T-cell (primary cell): ENCODE measurements at regions not wholly inside any gene's neighbourhood (a gene's known extent, or its start where the extent isn't known, plus 50 kb on each side); places are given as distances from the start of the nearest gene placed in this dataset.

Experiments
- ATAC-seq, 4 experiments: fragments of 200-7000 bp in 3 of 4; fragments of 150-1000 bp in 1 of 4; cut with Tn5 transposase; replicated peaks in 1 of 4; 1 replicate in 3 of 4; 2 replicates in 1 of 4; pipeline ENCODE4 v1.10.0; 2021; ENCODE audit warnings: moderate library complexity in 3 of 4, mild to moderate bottlenecking in 2 of 4, moderate number of reproducible peaks in 1 of 4
- CTCF ChIA-PET, 2 donors: fragments of 300-600 bp; sonication (Branson Sonifier 250); formaldehyde crosslinking; loops; one replicate each; lab custom pipeline; 2022; ENCODE audit warnings: antibody characterized with exemption in 2 of 2; lab: Charles Lee
- POLR2A ChIA-PET, 2 donors: fragments of 300-600 bp; sonication (Branson Sonifier 250); formaldehyde crosslinking; loops; one replicate each; lab custom pipeline; 2022; ENCODE audit warnings: antibody characterized with exemption in 2 of 2; lab: Charles Lee
- DNase-seq, 35 experiments: peaks; one replicate each; pipeline versions ENCODE4 v3.0.0 to v3.0.0-alpha.2; 2013 to 2023
- H3K27ac ChIP-seq: one replicate; pipeline ENCODE4 v1.5.1; 2013; ENCODE audit warnings: low read length
- H3K27me3 ChIP-seq, 2 experiments: replicated peaks in 1 of 2; 1 replicate in 1 of 2; 2 replicates in 1 of 2; pipeline versions ENCODE4 v1.6.1 to v1.7.0; 2013; ENCODE audit warnings: low read length in 1 of 2, mixed read lengths in 1 of 2; ENCODE audit not compliant: control insufficient read depth in 2 of 2, insufficient read depth in 2 of 2; ENCODE audit errors: extremely low read depth in 1 of 2
- H3K36me3 ChIP-seq, 2 donors: 1 replicate in 1 of 2; 2 replicates in 1 of 2; pipeline versions ENCODE4 v1.6.1 to v1.7.0; 2013; ENCODE audit warnings: low read length in 1 of 2; ENCODE audit not compliant: control insufficient read depth in 2 of 2, insufficient read depth in 1 of 2; ENCODE audit errors: extremely low read depth in 1 of 2
- H3K4me1 ChIP-seq, 2 experiments: 1 replicate in 1 of 2; 2 replicates in 1 of 2; pipeline versions ENCODE4 v1.6.1 to v1.7.0; 2013; ENCODE audit warnings: low read length in 2 of 2, mixed read lengths in 1 of 2; ENCODE audit not compliant: insufficient read depth in 2 of 2, control insufficient read depth in 1 of 2; ENCODE audit errors: extremely low read depth in 1 of 2
- H3K4me3 ChIP-seq, 2 donors: 1 replicate in 1 of 2; 2 replicates in 1 of 2; pipeline versions ENCODE4 v1.5.1 to v1.7.0; 2013; ENCODE audit warnings: mild to moderate bottlenecking in 2 of 2, low read length in 1 of 2, moderate library complexity in 1 of 2; ENCODE audit not compliant: control insufficient read depth in 1 of 2; ENCODE audit errors: extremely low read depth in 1 of 2
- H3K9me3 ChIP-seq: 2 replicates; pipeline ENCODE4 v1.7.0; 2013
- H3K27ac Mint-ChIP-seq, 2 donors: one replicate each; pipeline ENCODE4 v1.8.0; 2020 to 2021; ENCODE audit warnings: mild to moderate bottlenecking in 2 of 2, mixed read lengths in 2 of 2
- H3K27me3 Mint-ChIP-seq, 2 donors: one replicate each; pipeline ENCODE4 v1.8.0; 2021 to 2022; ENCODE audit warnings: mixed read lengths in 2 of 2
- H3K36me3 Mint-ChIP-seq: one replicate; pipeline ENCODE4 v1.8.0; 2021; ENCODE audit warnings: mixed read lengths
- H3K4me1 Mint-ChIP-seq, 3 donors: one replicate each; pipeline ENCODE4 v1.8.0; 2020 to 2022; ENCODE audit warnings: mixed read lengths in 3 of 3, mild to moderate bottlenecking in 1 of 3
- H3K4me3 Mint-ChIP-seq, 3 donors: one replicate each; pipeline ENCODE4 v1.8.0; 2020 to 2022; ENCODE audit warnings: mild to moderate bottlenecking in 3 of 3, mixed read lengths in 3 of 3, moderate library complexity in 3 of 3
- H3K9me3 Mint-ChIP-seq, 3 donors: one replicate each; pipeline ENCODE4 v1.8.0; 2020 to 2022; ENCODE audit warnings: mixed read lengths in 3 of 3
- WGBS: methylation state at CpG from one replicate; pipeline ENCODE4 v1.1.5; 2013; ENCODE audit warnings: missing lambda C conversion rate; ENCODE audit not compliant: insufficient coverage; 5-methylcytosine and 5-hydroxymethylcytosine counted together

DNA sequence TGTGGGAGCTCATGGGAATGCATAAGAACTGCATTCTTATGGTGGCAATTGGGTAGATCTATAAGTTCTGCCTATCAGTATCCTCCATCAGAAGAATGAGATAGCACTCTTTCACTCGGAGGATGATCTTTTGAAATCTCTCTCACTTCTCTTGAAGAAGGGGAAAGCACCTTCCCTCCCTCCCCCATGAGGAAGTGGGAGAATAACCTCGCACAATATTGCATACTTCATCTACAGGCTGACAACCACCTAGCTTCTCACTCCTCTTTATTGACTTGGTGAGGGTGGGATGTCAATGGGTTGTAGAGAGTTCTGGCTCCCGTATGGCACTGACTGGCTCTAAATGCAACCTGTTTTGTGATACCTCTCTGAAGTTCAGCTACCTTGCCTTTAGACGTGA lies 146.7 kb upstream of the SPOCK3 start:
- Mint-ChIP-seq H3K36me3 (no peaks in the 10 kb centered on the region), H3K4me3 (no peak overlapping the region), H3K9me3 (peaks cover 4 to 10% (median 8%) of the 10 kb centered on the region in 3 donors), H3K27ac (no peak overlapping the region), H3K27me3 (no peaks in the 10 kb centered on the region), H3K4me1 (no peaks in the 10 kb centered on the region)
- H3K27ac ChIP-seq = no peak overlapping the region
- no peaks in the 10 kb centered on the region for H3K4me1 ChIP-seq
- H3K27me3 ChIP-seq = no peaks in the 10 kb centered on the region
- WGBS = 60% methylated on average over 1 of the region's 4 CpGs
- H3K4me3 ChIP-seq = no peak overlapping the region
- H3K36me3 ChIP-seq = no peaks in the 10 kb centered on the region
- CTCF ChIA-PET = no interaction called here
- DNase-seq (no peak), ATAC-seq (no peak)
- POLR2A ChIA-PET = no interaction called here
- H3K9me3 ChIP-seq = no peaks in the 10 kb centered on the region

DNA sequence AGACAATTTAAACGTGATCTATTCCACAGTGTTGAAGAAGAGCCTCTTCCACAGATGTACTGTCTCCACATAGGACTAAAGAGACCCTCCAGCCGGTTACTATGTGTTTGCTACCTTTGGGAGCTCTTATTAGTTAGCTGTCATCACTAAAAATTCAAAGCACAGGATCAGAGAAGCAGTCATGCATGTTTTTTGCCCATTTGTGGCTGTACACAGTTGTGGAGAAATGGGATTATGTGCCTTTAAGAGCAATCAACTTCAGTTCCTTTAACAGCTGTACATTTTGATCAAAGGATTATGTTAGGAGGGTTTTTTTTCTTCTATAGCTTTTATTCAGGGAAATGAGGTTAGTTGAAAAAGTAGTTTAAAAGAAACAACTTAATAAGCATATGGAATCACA lies 149.0 kb upstream of the SPOCK3 start:
- H3K4me3 ChIP-seq = no peak overlapping the region
- WGBS = no CpG with 5 or more reads among the region's 2 CpGs
- ATAC-seq = no peak
- no peaks in the 10 kb centered on the region for H3K36me3 ChIP-seq
- no peaks in the 10 kb centered on the region for H3K36me3 Mint-ChIP-seq
- H3K9me3 Mint-ChIP-seq = peaks cover 9 to 19% (median 12%) of the 10 kb centered on the region in 3 donors
- POLR2A ChIA-PET = no interaction called here
- H3K27ac Mint-ChIP-seq = no peak overlapping the region
- no peak overlapping the region for H3K4me3 Mint-ChIP-seq
- no peaks in the 10 kb centered on the region for H3K9me3 ChIP-seq
- no peaks in the 10 kb centered on the region for H3K4me1 ChIP-seq
- DNase-seq = no peak
- H3K27me3 Mint-ChIP-seq = no peaks in the 10 kb centered on the region
- CTCF ChIA-PET = no interaction called here
- no peak overlapping the region for H3K27ac ChIP-seq
- no peaks in the 10 kb centered on the region for H3K27me3 ChIP-seq
- no peaks in the 10 kb centered on the region for H3K4me1 Mint-ChIP-seq

DNA sequence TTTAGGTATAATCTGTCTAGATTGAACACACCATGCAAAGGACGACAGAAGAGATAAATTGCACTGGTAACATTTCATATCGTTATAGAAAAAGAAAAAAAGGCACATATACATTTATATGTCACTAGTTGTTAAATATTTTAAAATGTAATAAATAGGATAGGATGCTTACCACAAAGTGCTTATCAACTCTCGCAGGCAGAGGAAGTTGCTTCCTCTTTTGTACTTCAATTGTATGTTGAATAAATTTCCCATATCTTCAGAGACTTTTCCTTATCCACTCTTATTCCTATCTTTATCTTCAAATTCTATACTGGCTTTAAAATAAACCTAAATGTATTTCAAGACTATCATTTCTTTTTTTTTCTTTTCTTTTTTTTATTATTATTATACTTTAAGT lies 163.3 kb upstream of the SPOCK3 start:
- ATAC-seq (no peak), DNase-seq (no peak)
- Histone ChIP-seq H3K4me3 (no peak overlapping the region), H3K36me3 (no peaks in the 10 kb centered on the region), H3K27me3 (no peaks in the 10 kb centered on the region), H3K9me3 (no peaks in the 10 kb centered on the region), H3K27ac (no peak overlapping the region), H3K4me1 (no peaks in the 10 kb centered on the region)
- ChIA-PET POLR2A (no interaction called here), CTCF (no interaction called here)
- Mint-ChIP-seq H3K9me3 (peaks cover 3 to 10% (median 9%) of the 10 kb centered on the region in 3 donors), H3K36me3 (no peaks in the 10 kb centered on the region), H3K27me3 (no peaks in the 10 kb centered on the region), H3K4me1 (no peaks in the 10 kb centered on the region), H3K27ac (no peak overlapping the region), H3K4me3 (no peak overlapping the region)
- WGBS = no CpG with 5 or more reads among the region's 3 CpGs

DNA sequence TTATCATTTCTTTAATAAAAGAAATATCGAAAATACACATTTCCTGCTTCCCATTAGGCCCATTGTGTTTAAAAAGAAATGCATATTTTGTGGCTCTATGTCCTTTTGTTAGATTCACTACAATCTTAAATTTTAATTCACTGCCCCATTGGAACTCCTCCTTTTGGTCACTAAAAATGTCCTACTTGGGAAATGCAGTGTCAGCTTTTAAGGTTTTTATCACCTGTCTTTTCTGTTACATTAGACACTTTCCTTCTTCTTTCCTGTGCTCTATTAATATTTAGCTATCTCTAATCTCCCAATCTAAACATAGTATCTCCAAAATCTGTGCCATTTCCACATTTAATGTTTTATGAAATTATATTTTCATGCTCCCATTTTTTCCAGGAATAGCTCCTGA lies 164.9 kb upstream of the SPOCK3 start:
- H3K27ac ChIP-seq = no peak overlapping the region
- no peaks in the 10 kb centered on the region for H3K27me3 ChIP-seq
- H3K36me3 Mint-ChIP-seq = no peaks in the 10 kb centered on the region
- no peaks in the 10 kb centered on the region for H3K4me1 ChIP-seq
- no peak overlapping the region for H3K4me3 ChIP-seq
- ChIA-PET POLR2A (no interaction called here), CTCF (interaction anchor here in 1 of 2 donors (0.6 kb wide), 1 partner anchor 12 kb away, joined by 4 read pairs; no protein-coding TSS in a partner anchor)
- WGBS = no CpG with 5 or more reads among the region's 1 CpG
- DNase-seq = no peak
- H3K27me3 Mint-ChIP-seq = no peaks in the 10 kb centered on the region
- no peak for ATAC-seq
- H3K4me3 Mint-ChIP-seq = no peak overlapping the region
- no peaks in the 10 kb centered on the region for H3K4me1 Mint-ChIP-seq
- H3K27ac Mint-ChIP-seq = no peak overlapping the region
- no peaks in the 10 kb centered on the region for H3K36me3 ChIP-seq
- peaks cover 7 to 14% (median 9%) of the 10 kb centered on the region in 3 donors for H3K9me3 Mint-ChIP-seq
- no peaks in the 10 kb centered on the region for H3K9me3 ChIP-seq

DNA sequence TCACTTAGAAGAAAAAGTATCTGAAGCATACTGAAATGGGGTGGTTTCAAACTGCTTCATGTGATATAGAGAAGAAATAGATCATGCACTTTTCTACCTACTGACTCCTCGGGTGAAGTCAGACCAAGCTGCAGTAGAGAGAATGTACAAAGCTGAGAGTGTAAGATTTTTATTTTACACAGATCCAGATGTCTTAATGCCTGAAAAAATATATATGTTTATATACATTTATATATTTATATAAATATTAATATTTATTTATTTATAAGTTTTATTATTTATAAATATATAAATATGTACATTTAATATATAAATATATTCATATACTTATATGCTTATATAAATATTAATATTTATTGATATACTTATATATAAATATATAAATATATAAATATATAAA lies 171.9 kb upstream of the SPOCK3 start:
- peaks cover 0 to 11% (median 4%) of the 10 kb centered on the region in 3 donors for H3K9me3 Mint-ChIP-seq
- no peaks in the 10 kb centered on the region for H3K36me3 ChIP-seq
- no peak for DNase-seq
- no peak for ATAC-seq
- H3K4me3 Mint-ChIP-seq = no peak overlapping the region
- H3K4me1 ChIP-seq = no peaks in the 10 kb centered on the region
- CTCF ChIA-PET = no interaction called here
- no CpG with 5 or more reads among the region's 1 CpG for WGBS
- H3K4me1 Mint-ChIP-seq = no peaks in the 10 kb centered on the region
- no peaks in the 10 kb centered on the region for H3K27me3 ChIP-seq
- H3K27ac ChIP-seq = no peak overlapping the region
- H3K27me3 Mint-ChIP-seq = no peaks in the 10 kb centered on the region
- POLR2A ChIA-PET = no interaction called here
- H3K36me3 Mint-ChIP-seq = no peaks in the 10 kb centered on the region
- no peak overlapping the region for H3K27ac Mint-ChIP-seq
- H3K4me3 ChIP-seq = no peak overlapping the region
- no peaks in the 10 kb centered on the region for H3K9me3 ChIP-seq

DNA sequence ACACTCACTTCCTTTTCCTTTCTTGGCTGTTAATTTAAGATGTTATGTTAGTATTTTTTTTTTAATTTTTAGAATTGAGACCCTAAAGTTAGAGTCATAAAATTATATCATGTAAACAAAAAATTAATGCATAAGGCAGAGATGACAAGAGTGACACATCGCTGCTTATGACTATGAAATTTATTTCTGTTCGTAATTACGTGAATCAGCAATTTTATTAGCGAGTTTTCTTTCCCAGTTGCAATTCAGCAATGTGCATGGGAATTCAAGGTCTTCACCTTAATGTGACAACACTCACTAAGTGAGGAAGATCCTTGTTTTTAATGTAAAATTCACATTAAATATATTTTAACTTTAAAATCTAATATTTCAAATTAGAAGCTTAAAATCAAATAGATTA lies 181.2 kb upstream of the SPOCK3 start:
- DNase-seq = no peak
- no peak overlapping the region for H3K27ac Mint-ChIP-seq
- Histone ChIP-seq H3K4me3 (no peak overlapping the region), H3K27ac (no peak overlapping the region), H3K9me3 (no peaks in the 10 kb centered on the region), H3K27me3 (no peaks in the 10 kb centered on the region), H3K36me3 (no peaks in the 10 kb centered on the region), H3K4me1 (no peaks in the 10 kb centered on the region)
- peaks cover 0 to 8% (median 2%) of the 10 kb centered on the region in 3 donors for H3K9me3 Mint-ChIP-seq
- WGBS = 80% methylated on average over 1 of the region's 4 CpGs
- ChIA-PET POLR2A (no interaction called here), CTCF (no interaction called here)
- H3K36me3 Mint-ChIP-seq = no peaks in the 10 kb centered on the region
- H3K27me3 Mint-ChIP-seq = no peaks in the 10 kb centered on the region
- no peak overlapping the region for H3K4me3 Mint-ChIP-seq
- no peaks in the 10 kb centered on the region for H3K4me1 Mint-ChIP-seq
- no peak for ATAC-seq

DNA sequence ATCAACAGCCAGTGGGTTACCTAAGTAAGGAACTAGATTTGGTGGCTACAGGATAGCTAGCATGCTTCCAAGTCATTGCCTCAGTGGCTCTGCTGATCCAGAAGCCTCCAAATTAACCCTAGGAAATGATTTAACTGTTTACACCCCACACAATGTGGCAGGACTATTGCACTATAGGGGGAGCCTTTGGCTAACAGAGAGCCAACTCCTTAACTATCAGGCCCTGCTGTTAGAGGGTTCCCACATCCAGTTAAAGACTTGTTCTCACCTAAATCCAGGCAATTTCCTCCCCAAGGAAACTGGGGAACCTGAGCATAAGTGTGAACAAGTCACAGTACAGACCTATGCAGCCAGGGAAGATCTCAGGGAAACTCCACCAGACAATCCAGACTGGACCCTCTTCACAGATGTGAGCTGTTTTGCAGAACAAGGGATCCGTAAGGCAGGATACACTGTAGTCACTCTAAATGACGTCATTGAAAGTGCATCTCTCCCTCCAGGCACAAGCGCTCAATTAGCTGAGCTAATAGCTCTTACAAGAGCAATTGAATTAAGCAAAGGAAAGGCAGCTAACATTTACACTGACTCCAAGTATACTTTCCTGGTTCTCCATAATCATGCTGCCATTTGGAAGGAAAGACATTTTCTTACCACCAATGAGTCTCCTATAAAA lies 185.3 kb upstream of the SPOCK3 start:
- Histone ChIP-seq H3K27me3 (no peaks in the 10 kb centered on the region), H3K36me3 (no peaks in the 10 kb centered on the region), H3K4me3 (no peak overlapping the region), H3K4me1 (no peaks in the 10 kb centered on the region), H3K9me3 (no peaks in the 10 kb centered on the region), H3K27ac (no peak overlapping the region)
- Mint-ChIP-seq H3K27ac (no peak overlapping the region), H3K4me3 (no peak overlapping the region), H3K36me3 (no peaks in the 10 kb centered on the region), H3K27me3 (no peaks in the 10 kb centered on the region), H3K9me3 (peaks cover 2 to 8% (median 7%) of the 10 kb centered on the region in 3 donors), H3K4me1 (no peaks in the 10 kb centered on the region)
- WGBS = 82% methylated on average over 3 of the region's 3 CpGs
- ChIA-PET CTCF (no interaction called here), POLR2A (no interaction called here)
- no peak for DNase-seq
- no peak for ATAC-seq
